Retina (tissue), 1 donor: ENCODE measurements at regions not wholly inside any gene's neighbourhood (a gene's known extent, or its start where the extent isn't known, plus 50 kb on each side); places are given as distances from the start of the nearest gene placed in this dataset.
A peak's percentile ranks its signal among the peaks of the same experiment; 100 is the strongest.

Experiments used
- DNase-seq: peaks from one replicate; pipeline ENCODE4 v3.0.0-alpha.2; 2016

GRCh38 chr2:136557203-136557602 lies 208.1 kb upstream of the THSD7B start:
- no peak for DNase-seq

DNA sequence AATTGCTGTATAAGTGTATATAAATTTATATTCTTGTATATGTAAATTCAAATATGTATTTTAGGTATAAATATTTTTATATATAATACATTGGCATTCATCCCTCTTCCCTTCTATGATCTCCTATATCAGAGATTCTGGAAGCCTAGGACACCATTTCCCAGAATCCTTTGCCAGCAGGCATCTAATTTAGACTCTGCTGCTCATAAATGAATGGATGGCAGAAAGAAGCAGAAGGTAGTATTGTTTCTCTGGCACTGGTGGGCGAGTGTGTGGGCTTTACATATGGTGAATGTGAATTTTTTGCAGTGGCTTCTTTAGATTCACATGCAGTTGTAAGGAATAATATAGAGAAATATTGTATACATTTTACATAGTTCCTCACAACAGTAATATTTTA lies 215.2 kb upstream of the THSD7B start:
- DNase-seq, result no peak

DNA sequence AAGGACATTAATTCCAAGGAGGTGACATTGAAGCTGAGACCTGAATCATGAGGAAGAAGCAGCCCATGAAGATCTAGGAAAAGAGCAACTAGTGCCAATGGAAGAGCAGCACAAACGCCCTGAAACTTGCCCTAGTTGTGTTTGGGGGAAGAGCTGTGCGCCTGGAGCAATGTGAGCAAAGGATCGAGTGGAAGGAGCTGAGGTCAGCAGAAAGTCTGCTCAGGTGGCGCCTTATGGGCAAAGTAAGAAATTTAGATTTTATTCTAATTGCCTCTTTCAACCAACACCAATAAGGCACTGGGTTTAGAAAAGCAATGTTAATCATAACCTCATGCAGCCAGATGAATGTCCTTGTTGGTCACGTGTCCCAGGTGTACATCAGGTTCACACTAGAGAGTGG lies 226.0 kb upstream of the THSD7B start:
- DNase-seq, result no peak

- DNase-seq, result no peak
These were observed 226.9 kb upstream of the THSD7B start for GRCh38 chr2:136538489-136538888.

GRCh38 chr2:136534811-136535210 lies 230.5 kb upstream of the THSD7B start:
- no peak for DNase-seq

- DNase-seq, result no peak
These were observed 233.2 kb upstream of the THSD7B start for GRCh38 chr2:136532171-136532570.

GRCh38 chr2:136531731-136532130 lies 233.6 kb upstream of the THSD7B start:
- DNase-seq, result no peak

GRCh38 chr2:136530146-136530545 lies 235.2 kb upstream of the THSD7B start:
- no peak for DNase-seq

DNA sequence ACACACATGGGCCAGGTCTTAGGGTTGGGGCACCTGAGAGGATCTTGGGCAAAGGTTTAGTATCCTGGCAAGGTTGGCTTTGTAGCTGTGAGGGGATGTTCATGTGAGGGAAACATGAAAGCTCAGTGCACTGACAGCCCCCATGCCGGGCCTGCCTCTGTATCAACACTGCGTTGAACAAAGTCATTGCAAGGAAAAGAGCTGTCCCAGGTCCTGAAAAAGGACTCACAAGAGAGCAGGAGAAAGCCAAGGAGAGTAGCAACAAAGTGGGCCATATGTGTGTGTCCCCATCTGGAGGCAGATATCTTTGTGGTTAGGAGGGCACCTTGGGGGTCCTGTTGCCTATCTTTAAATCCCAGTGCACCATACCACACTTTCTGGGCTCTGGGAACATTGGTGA lies 237.8 kb upstream of the THSD7B start:
- peak; percentile 33 for DNase-seq

GRCh38 chr2:136522724-136523123 lies 242.6 kb upstream of the THSD7B start:
- DNase-seq, result no peak

GRCh38 chr2:136517716-136518115 lies 247.6 kb upstream of the THSD7B start:
- DNase-seq, result peak; percentile 39

DNA sequence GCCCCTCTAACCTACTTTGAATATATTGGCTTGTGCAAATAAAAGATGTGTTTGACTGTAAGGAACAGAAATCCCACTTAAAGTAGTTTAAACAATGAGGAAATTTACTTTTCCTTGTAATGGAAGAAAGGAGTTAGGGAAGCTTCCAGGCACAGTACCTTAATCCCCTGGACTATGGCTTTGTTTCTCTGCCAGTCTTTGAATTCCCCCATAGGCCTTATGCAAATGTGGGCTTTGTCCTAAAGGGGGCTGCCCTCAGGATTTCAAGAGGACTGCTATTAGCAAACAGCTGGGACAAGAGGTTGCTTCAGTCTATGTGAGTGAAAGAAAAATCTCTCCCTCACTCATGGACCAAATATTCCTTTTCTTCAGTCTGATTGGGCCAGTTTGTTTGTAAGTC lies 255.1 kb upstream of the THSD7B start:
- no peak for DNase-seq

- no peak for DNase-seq
These were observed 259.9 kb upstream of the THSD7B start for GRCh38 chr2:136505462-136505861.

GRCh38 chr2:136502660-136503059 lies 262.7 kb upstream of the THSD7B start:
- DNase-seq, result no peak

DNA sequence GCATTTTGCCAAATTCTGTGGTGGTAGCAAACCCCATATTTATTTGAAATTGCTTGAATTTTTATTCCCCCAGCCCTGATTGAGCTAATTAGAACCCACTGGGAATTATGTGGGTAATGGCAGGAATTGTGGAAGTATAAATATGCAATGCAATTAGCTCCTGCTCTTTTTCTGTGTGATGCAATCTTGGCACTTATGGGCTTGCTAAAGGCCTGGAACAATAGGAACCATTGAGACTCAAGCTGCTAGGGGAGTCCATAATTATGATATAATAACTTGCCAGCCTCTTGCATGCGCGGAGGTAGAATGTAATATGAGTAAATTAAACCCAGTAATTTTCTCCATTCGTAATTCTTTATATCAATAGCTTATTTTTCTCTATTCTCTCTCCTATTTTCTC lies 267.6 kb upstream of the THSD7B start:
- no peak for DNase-seq

DNA sequence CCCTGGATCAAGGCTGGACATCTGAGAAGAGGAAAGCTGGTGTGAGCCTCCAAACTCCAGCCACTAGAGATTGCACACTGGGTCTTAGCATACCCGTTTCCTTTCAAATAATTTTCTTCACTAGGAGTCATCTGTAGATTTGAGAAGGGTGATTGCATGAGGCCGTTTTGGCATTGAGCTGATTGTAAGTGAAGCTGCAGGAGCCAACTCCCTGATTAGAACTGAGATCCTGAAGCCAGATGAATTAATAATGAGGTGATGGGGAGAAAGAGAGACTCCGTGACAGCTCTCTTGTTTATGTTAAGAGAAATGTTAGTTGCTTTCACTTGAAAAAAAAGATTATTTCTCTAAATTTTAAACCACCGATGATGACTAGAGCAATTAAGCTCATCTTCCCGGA lies 268.4 kb upstream of the THSD7B start:
- no peak for DNase-seq

- DNase-seq, result no peak
These were observed 269.7 kb upstream of the THSD7B start for GRCh38 chr2:136495636-136496035.

- no peak for DNase-seq
These were observed 272.4 kb upstream of the THSD7B start for GRCh38 chr2:136492901-136493300.

GRCh38 chr2:136490100-136490499 lies 275.2 kb upstream of the THSD7B start:
- DNase-seq, result no peak

DNA sequence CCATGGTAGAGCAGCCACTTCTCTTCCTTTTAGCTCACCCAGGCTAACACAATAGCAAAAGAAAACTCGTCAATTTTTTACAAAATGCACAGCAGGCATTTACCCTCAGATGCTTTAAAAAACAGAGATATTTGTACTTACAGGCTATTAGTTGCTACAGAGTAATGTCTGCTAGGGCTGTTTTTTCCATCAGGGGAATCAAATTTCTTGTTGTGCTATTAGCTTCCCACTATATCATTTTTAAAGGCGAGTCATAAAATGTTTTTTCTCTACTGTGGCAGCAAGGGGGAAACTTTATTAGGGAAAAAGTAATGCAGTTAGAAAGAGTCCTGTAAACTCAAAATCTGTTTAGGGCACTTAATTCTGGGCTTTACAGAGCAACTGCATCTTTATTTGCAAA lies 277.9 kb upstream of the THSD7B start:
- DNase-seq, result no peak

GRCh38 chr2:136486115-136486514 lies 279.2 kb upstream of the THSD7B start:
- DNase-seq, result no peak

- DNase-seq, result no peak
These were observed 282.4 kb upstream of the THSD7B start for GRCh38 chr2:136482966-136483365.

- no peak for DNase-seq
These were observed 283.3 kb upstream of the THSD7B start for GRCh38 chr2:136482006-136482405.

DNA sequence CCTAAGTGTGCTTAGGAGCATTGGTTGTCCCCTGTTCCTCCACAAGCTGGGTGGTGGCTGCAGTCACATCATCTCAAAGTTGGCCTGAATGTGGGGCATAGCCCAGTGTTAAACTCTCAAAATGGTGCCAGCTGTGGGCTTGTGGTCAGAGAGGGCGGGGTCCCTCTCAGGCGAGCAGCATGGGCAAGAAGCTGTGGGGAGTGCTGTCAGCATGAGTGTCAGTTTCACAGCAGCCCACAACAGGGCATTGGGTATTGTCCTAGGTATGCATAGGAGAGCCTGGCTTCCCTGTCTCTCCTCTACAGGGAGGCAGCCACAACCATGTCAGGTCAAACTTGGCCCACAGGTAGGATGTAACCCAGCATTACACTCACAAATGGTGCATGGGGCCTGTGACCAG lies 285.6 kb upstream of the THSD7B start:
- no peak for DNase-seq

- no peak for DNase-seq
These were observed 296.5 kb upstream of the THSD7B start for GRCh38 chr2:136468799-136469369.

GRCh38 chr2:136452528-136452927 lies 312.8 kb upstream of the THSD7B start:
- DNase-seq, result no peak
